ENCODE measurements at regions not wholly inside any gene's neighbourhood (a gene's known extent, or its start where the extent isn't known, plus 50 kb on each side); places are given as distances from the start of the nearest gene placed in this dataset. TPM values are rescaled to one million over a fixed set of nuclear protein-coding genes. Genes with fewer than 3 reads are reported as not detected.
"Not testable (repeated sequence)": the region's sequence is repeated elsewhere in the genome, so short reads cannot be mapped to it uniquely, and the experiment has no call there.

DNA sequence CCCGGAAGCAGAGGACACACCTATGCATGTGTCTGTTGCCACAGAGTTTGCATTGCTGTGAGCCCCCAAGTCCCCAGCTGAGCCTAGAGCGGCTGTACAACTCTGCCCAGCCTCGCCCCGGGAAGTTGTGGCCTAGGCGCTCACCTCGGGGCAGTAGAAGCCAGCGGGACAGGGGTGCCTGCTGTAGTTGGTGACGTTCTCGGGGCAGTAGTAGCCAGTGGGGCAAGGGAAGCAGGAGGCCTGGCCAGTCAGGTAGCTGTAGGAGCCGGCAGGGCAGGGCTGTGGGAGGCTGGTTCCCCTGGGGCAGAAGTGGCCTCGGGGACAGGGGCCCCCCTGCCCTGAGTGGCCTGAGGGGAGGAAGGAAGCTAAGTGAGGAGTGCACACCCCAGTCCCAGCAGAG lies 87.2 kb downstream of the MALL start:
- H3K27me3 ChIP-seq (ENCODE audit: control insufficient read depth in 2 of 2, insufficient read depth in 2 of 2, low read length in 2 of 2); intact Hi-C loops (cut with micrococcal nuclease); H4K20me1 ChIP-seq (replicated peaks; ENCODE audit: control insufficient read depth, extremely low read depth, insufficient read depth, low read length); H2AFZ ChIP-seq (ENCODE audit: low read depth, low read length); H3K27ac ChIP-seq (ENCODE audit: insufficient read depth, low read depth, low read length); BruUV-seq (replicated peaks); CTCF ChIA-PET; H3K79me2 ChIP-seq (ENCODE audit: control insufficient read depth, insufficient read depth, low read length); H3K4me1 ChIP-seq (ENCODE audit: control insufficient read depth, extremely low read depth, insufficient read depth, low read length); dilution Hi-C loops (cut with MboI; ENCODE audit: extremely low pct_ligation_motif_present, low sequenced_read_pairs); DNase-seq (ENCODE audit: low read depth, low spot score); H3K36me3 ChIP-seq (ENCODE audit: control insufficient read depth in 2 of 2, extremely low read depth in 1 of 2, insufficient read depth in 2 of 2, low read length in 2 of 2); H3K9me1 ChIP-seq (replicated peaks; ENCODE audit: control insufficient read depth, extremely low read depth, insufficient read depth, low read length); FAIRE-seq; H3K9ac ChIP-seq (replicated peaks; ENCODE audit: extremely low read depth, insufficient read depth, low read length); POLR2A ChIA-PET; H3K4me3 ChIP-seq (replicated peaks in 1 of 3; ENCODE audit: insufficient read depth in 1 of 3, low read depth in 1 of 3, low read length in 3 of 3); H3K9me3 ChIP-seq (replicated peaks; ENCODE audit: control insufficient read depth, insufficient read depth, low read length); H3K4me2 ChIP-seq (ENCODE audit: insufficient read depth, low read length): not testable (repeated sequence)

DNA sequence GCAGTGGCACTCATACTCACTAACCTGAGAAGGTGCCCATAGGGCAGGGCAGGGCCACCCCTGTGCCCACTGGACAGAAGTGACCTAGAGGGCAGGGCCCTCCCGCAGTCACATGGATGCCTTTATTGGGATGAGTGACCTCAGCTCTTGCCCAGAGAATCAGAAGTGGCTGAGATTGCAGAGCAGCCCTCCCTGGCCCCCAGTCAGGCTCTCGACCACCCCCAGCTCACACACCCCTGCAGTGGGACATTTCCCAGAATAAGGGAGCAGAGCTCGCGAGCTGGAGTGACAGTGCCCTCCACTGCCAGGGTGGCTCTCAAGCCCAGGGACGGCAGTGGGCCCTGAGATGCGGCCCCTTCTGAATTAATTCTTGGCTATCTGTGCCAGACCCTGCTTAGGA lies 84.7 kb downstream of the MALL start:
- CTCF ChIA-PET; dilution Hi-C loops (cut with MboI; ENCODE audit: extremely low pct_ligation_motif_present, low sequenced_read_pairs): not testable (repeated sequence)

DNA sequence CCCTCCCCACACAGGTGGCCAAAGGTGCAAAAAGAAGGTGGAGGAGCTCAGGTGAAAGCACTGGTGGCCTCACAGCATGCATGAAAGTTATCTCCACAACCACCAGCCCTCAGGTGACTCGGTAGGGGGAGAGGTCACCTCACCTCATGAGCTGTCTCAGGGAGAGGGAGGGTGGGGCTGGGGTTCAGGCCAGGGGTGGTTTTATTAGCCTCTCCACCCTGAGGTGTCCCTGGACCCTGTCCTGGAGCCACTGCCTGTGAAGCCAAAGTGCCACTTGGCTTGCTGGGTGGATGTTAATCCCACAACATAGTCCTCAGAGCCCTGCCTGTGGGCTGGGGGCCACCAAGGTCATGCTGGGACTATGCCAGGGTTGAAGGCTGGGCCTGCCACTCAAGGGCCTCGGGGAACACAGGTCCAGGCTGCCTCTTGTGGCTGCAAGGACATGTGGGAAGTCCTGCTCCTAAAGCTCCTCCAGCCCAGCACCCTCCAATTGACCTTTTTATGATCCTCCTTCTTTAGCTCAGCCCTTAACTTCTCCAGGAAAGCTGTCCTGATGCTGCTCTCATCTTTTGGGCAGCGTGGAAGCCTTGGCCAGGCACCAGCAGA lies 83.8 kb downstream of the MALL start:
- H3K9me1 ChIP-seq (replicated peaks; ENCODE audit: control insufficient read depth, extremely low read depth, insufficient read depth, low read length); BruUV-seq (replicated peaks); H4K20me1 ChIP-seq (replicated peaks; ENCODE audit: control insufficient read depth, extremely low read depth, insufficient read depth, low read length); H3K9ac ChIP-seq (replicated peaks; ENCODE audit: extremely low read depth, insufficient read depth, low read length); DNase-seq (ENCODE audit: low read depth, low spot score); H2AFZ ChIP-seq (ENCODE audit: low read depth, low read length); H3K9me3 ChIP-seq (replicated peaks; ENCODE audit: control insufficient read depth, insufficient read depth, low read length); H3K27me3 ChIP-seq (ENCODE audit: control insufficient read depth in 2 of 2, insufficient read depth in 2 of 2, low read length in 2 of 2); dilution Hi-C loops (cut with MboI; ENCODE audit: extremely low pct_ligation_motif_present, low sequenced_read_pairs); H3K36me3 ChIP-seq (ENCODE audit: control insufficient read depth in 2 of 2, extremely low read depth in 1 of 2, insufficient read depth in 2 of 2, low read length in 2 of 2); POLR2A ChIA-PET; H3K79me2 ChIP-seq (ENCODE audit: control insufficient read depth, insufficient read depth, low read length); H3K4me2 ChIP-seq (ENCODE audit: insufficient read depth, low read length); intact Hi-C loops (cut with micrococcal nuclease); H3K4me3 ChIP-seq (replicated peaks in 1 of 3; ENCODE audit: insufficient read depth in 1 of 3, low read depth in 1 of 3, low read length in 3 of 3); H3K4me1 ChIP-seq (ENCODE audit: control insufficient read depth, extremely low read depth, insufficient read depth, low read length); H3K27ac ChIP-seq (ENCODE audit: insufficient read depth, low read depth, low read length); CTCF ChIA-PET: not testable (repeated sequence)
- peak; percentile 86 for FAIRE-seq

More for the DNA sequence above, 84.7 kb downstream of the MALL start:
- H3K79me2 ChIP-seq (ENCODE audit: control insufficient read depth, insufficient read depth, low read length); DNase-seq (ENCODE audit: low read depth, low spot score); H3K4me2 ChIP-seq (ENCODE audit: insufficient read depth, low read length); H3K9me1 ChIP-seq (replicated peaks; ENCODE audit: control insufficient read depth, extremely low read depth, insufficient read depth, low read length); H3K4me1 ChIP-seq (ENCODE audit: control insufficient read depth, extremely low read depth, insufficient read depth, low read length); H3K4me3 ChIP-seq (replicated peaks in 1 of 3; ENCODE audit: insufficient read depth in 1 of 3, low read depth in 1 of 3, low read length in 3 of 3); H3K9me3 ChIP-seq (replicated peaks; ENCODE audit: control insufficient read depth, insufficient read depth, low read length); POLR2A ChIA-PET; intact Hi-C loops (cut with micrococcal nuclease); H2AFZ ChIP-seq (ENCODE audit: low read depth, low read length); H4K20me1 ChIP-seq (replicated peaks; ENCODE audit: control insufficient read depth, extremely low read depth, insufficient read depth, low read length); H3K36me3 ChIP-seq (ENCODE audit: control insufficient read depth in 2 of 2, extremely low read depth in 1 of 2, insufficient read depth in 2 of 2, low read length in 2 of 2); H3K27me3 ChIP-seq (ENCODE audit: control insufficient read depth in 2 of 2, insufficient read depth in 2 of 2, low read length in 2 of 2); H3K27ac ChIP-seq (ENCODE audit: insufficient read depth, low read depth, low read length); H3K9ac ChIP-seq (replicated peaks; ENCODE audit: extremely low read depth, insufficient read depth, low read length); FAIRE-seq; BruUV-seq (replicated peaks): not testable (repeated sequence)

Small RNA genes lying in the stretch of these regions (small RNA-seq; reads per million reads assigned to genes)
- not detected for gene GPAA1P1 (ENCODE audit: insufficient read depth, insufficient read length, low read depth, low replicate concordance)
